GM12878 (cell line): ENCODE measurements at regions not wholly inside any gene's neighbourhood (a gene's known extent, or its start where the extent isn't known, plus 50 kb on each side); places are given as distances from the start of the nearest gene placed in this dataset.

Experiments used
- ATAC-seq: fragments of 200-7000 bp; cut with Tn5 transposase; 3 replicates; pipeline ENCODE4 v1.9.1; 2020; ENCODE audit warnings: mild to moderate bottlenecking, moderate library complexity
- BruUV-seq: library from RNA; stranded (reverse); fragments of 400-500 nt; replicated peaks from 2 replicates; lab custom pipeline; 2021; lab: Mats Ljungman, UMichigan
- CTCF ChIA-PET: fragments of 300-600 bp; sonication (Branson Sonifier 250); formaldehyde crosslinking; extraction: SDS; loops from one replicate; lab custom pipeline; 2021; ENCODE audit warnings: inconsistent platforms; lab: Yijun Ruan, JAX
- POLR2A ChIA-PET: fragments of 350-600 bp; formaldehyde crosslinking; extraction: SDS; loops from one replicate; lab custom pipeline; 2021; ENCODE audit warnings: inconsistent platforms; lab: Charles Lee
- RAD21 ChIA-PET: fragments of 300-600 bp; sonication (Branson Sonifier 250); formaldehyde crosslinking; loops from one replicate; lab custom pipeline; 2023; ENCODE audit warnings: antibody characterized with exemption; ENCODE audit not compliant: unreplicated experiment; lab: Charles Lee
- SMC1A ChIA-PET: fragments of 300-600 bp; sonication (Branson Sonifier 250); formaldehyde crosslinking; loops from one replicate; lab custom pipeline; 2023; ENCODE audit not compliant: unreplicated experiment, uncharacterized antibody; lab: Charles Lee
- DNase-seq: peaks from one replicate; pipeline ENCODE4 v3.0.0-alpha.2; 2011; ENCODE audit warnings: low read depth, low spot score
- FAIRE-seq: peaks from 3 replicates; lab custom pipeline; 2011; peaks lifted over from hg19 to GRCh38; lab: Jason Lieb, UNC
- H2AFZ ChIP-seq: 2 replicates; pipeline ENCODE4 v1.6.0; 2011; ENCODE audit warnings: low read depth, low read length, control low read depth; ENCODE audit not compliant: control insufficient read depth
- H3K27ac ChIP-seq: 2 replicates; pipeline ENCODE4 v1.5.1; 2011; ENCODE audit warnings: control low read depth; ENCODE audit not compliant: control insufficient read depth, insufficient read depth
- H3K27me3 ChIP-seq, 2 experiments: replicated peaks in 1 of 2; 2 replicates each; pipeline versions ENCODE4 v1.6.0 to v1.6.1; 2011; ENCODE audit warnings: low read length in 1 of 2; ENCODE audit not compliant: control insufficient read depth in 2 of 2, insufficient read depth in 2 of 2
- H3K36me3 ChIP-seq, 2 experiments: 2 replicates each; pipeline ENCODE4 v1.5.1; 2011; ENCODE audit warnings: low read length in 1 of 2; ENCODE audit not compliant: control insufficient read depth in 2 of 2, insufficient read depth in 2 of 2
- H3K4me1 ChIP-seq: 2 replicates; pipeline ENCODE4 v1.6.1; 2011; ENCODE audit warnings: mild to moderate bottlenecking, low read length, moderate library complexity, mixed read lengths; ENCODE audit not compliant: control insufficient read depth, insufficient read depth
- H3K4me2 ChIP-seq: 2 replicates; pipeline ENCODE4 v1.6.0; 2011; ENCODE audit warnings: control low read depth; ENCODE audit not compliant: control insufficient read depth, insufficient read depth
- H3K4me3 ChIP-seq: fragments of 200-600 bp; sonication (generic); 2 replicates; pipeline ENCODE4 v1.5.1; 2016
- H3K79me2 ChIP-seq: 2 replicates; pipeline ENCODE4 v1.6.0; 2011; ENCODE audit warnings: low read length; ENCODE audit not compliant: control insufficient read depth, insufficient read depth
- H3K9ac ChIP-seq: 2 replicates; pipeline ENCODE4 v1.8.0; 2011; ENCODE audit warnings: low read length, control low read depth, mixed read lengths; ENCODE audit not compliant: control insufficient read depth, insufficient read depth
- H3K9me3 ChIP-seq: replicated peaks from 3 replicates; pipeline ENCODE4 v1.5.1; 2011; ENCODE audit warnings: mild to moderate bottlenecking, low read length; ENCODE audit not compliant: control insufficient read depth, insufficient read depth
- H4K20me1 ChIP-seq: 2 replicates; pipeline ENCODE4 v1.6.0; 2011; ENCODE audit not compliant: control insufficient read depth, insufficient read depth
- ATF7 ChIP-seq: fragments of 450-650 bp; IDR thresholded peaks from 2 replicates; pipeline ENCODE4 v1.6.1; 2016; ENCODE audit warnings: low read depth, mild to moderate bottlenecking
- BMI1 ChIP-seq: fragments of 450-650 bp; IDR thresholded peaks from 2 replicates; pipeline ENCODE4 v1.6.1; 2016; ENCODE audit warnings: mild to moderate bottlenecking, moderate library complexity, borderline replicate concordance
- ETV6 ChIP-seq, 2 experiments: fragments of 450-650 bp in 1 of 2; IDR thresholded peaks in 1 of 2; conservative IDR thresholded peaks in 1 of 2; 2 replicates each; pipeline ENCODE4 v1.6.1; 2014; ENCODE audit warnings: antibody characterized with exemption in 1 of 2, borderline replicate concordance in 1 of 2, low read depth in 1 of 2, mild to moderate bottlenecking in 1 of 2, moderate library complexity in 1 of 2
- JUND ChIP-seq: IDR thresholded peaks from 2 replicates; pipeline ENCODE4 v1.6.1; 2012; ENCODE audit warnings: low read depth, mild to moderate bottlenecking, low read length, improper control_type of control experiment, moderate library complexity
- PAX8 ChIP-seq: fragments of 450-650 bp; IDR thresholded peaks from 2 replicates; pipeline ENCODE4 v1.6.1; 2017; ENCODE audit warnings: mild to moderate bottlenecking, moderate library complexity
- POLR2A ChIP-seq: IDR thresholded peaks from 2 replicates; pipeline ENCODE4 v1.6.1; 2011; ENCODE audit warnings: low read depth, mild to moderate bottlenecking, low read length
- RB1 ChIP-seq: fragments of 450-650 bp; formaldehyde crosslinking; IDR thresholded peaks from 2 replicates; pipeline ENCODE4 v1.6.1; 2017; ENCODE audit warnings: mild to moderate bottlenecking, borderline replicate concordance
- RUNX3 ChIP-seq: IDR thresholded peaks from 2 replicates; pipeline ENCODE4 v1.6.1; 2012; ENCODE audit warnings: low read length, inconsistent platforms
- SMAD5 ChIP-seq: IDR thresholded peaks from 2 replicates; pipeline ENCODE4 v1.6.1; 2016; ENCODE audit warnings: antibody characterized with exemption, low read depth
- WGBS: methylation state at CpG from one replicate; pipeline ENCODE4 v1.1.6; 2016; ENCODE audit warnings: low lambda C conversion rate; ENCODE audit not compliant: insufficient replicate concordance, insufficient coverage; ENCODE audit errors: missing lambda C conversion rate; 5-methylcytosine and 5-hydroxymethylcytosine counted together
- in situ Hi-C: fragments of 300-500 bp; cut with MboI; formaldehyde crosslinking; loops from 9 replicates; pipeline ENCODE4 v1.14.3; 2018; ENCODE audit warnings: mixed read lengths
- intact Hi-C: fragments of 100-400 bp; cut with micrococcal nuclease; formaldehyde crosslinking; loops from one replicate; pipeline ENCODE4 v1.14.2; 2022; ENCODE audit not compliant: unreplicated experiment
- TF ChIP-seq, protein P1 (sequence below): fragments of 450-650 bp; IDR thresholded peaks from 2 replicates; pipeline ENCODE4 v1.6.1; 2017; ENCODE audit warnings: mild to moderate bottlenecking, low read depth, inconsistent platforms; ENCODE audit not compliant: poor library complexity, severe bottlenecking
- TF ChIP-seq, protein P2 (sequence below): fragments of 450-650 bp; formaldehyde crosslinking; IDR thresholded peaks from 2 replicates; pipeline ENCODE4 v1.4.0; 2022; ENCODE audit warnings: mild to moderate bottlenecking, moderate library complexity

DNA sequence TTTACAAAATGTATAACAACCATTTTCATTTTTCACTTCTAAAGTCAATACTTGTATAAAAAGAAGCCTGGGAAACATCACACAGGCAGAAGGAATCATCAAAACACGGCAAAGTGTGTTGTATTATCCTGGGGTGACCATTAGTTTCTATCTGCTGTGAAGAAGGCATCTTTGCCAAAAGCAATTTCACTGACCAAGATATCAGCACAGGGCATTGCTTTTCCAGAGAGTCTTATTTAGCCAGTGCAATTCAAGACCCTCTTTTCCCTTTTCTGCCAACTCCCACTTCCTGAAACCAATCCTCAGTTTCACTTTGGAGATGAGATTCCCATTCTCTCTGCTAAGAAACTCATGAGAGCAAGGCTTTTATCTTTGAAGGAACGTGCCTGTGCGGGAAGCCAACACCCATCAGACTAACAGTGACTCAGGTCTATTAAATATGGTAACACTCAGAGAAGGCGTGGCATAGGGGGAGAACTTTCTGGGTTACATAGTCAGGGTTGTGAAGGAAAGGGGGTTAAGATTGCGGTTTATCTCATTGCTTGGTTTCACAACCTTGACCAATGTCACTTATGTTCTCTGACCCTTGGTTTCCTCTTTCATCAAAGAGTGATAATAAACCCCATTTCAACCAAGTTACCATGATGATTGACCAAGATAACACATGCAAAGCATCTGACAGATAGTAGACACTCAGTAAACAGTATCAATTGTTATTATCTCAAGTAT, 666.9 kb upstream of the KLF4 start:
- FAIRE-seq (no peak), DNase-seq (no peak), ATAC-seq (no peak)
- intact Hi-C loops, result no loop called here
- Histone ChIP-seq H3K36me3 (no peaks in the 10 kb centered on the region), H3K9me3 (no peaks in the 10 kb centered on the region), H3K4me2 (no peak overlapping the region), H2AFZ (no peak overlapping the region), H4K20me1 (no peaks in the 10 kb centered on the region), H3K27me3 (no peaks in the 10 kb centered on the region), H3K79me2 (no peaks in the 10 kb centered on the region), H3K4me3 (no peak overlapping the region), H3K9ac (no peak overlapping the region), H3K27ac (no peak overlapping the region), H3K4me1 (no peaks in the 10 kb centered on the region)
- POLR2A ChIA-PET, result no interaction called here
- in situ Hi-C loops, result no loop called here
- SMC1A ChIA-PET, result no interaction called here
- TF ChIP-seq RUNX3, result 0 out of 2 replicates have a peak, but pooled peaks have one; percentile 10
- TF ChIP-seq ETV6 (conservative IDR thresholded peaks at IDR 0.05 in 1 of 2, IDR thresholded peaks at IDR 0.05 in 1 of 2; ENCODE audit: borderline replicate concordance in 1 of 2, low read depth in 1 of 2), result no peak
- TF ChIP-seq SMAD5, result no peak
- WGBS, result 23% methylated on average over 5 of the region's 5 CpGs
- RAD21 ChIA-PET, result no interaction called here
- no TSS peak for BruUV-seq
- CTCF ChIA-PET, result no interaction called here

DNA sequence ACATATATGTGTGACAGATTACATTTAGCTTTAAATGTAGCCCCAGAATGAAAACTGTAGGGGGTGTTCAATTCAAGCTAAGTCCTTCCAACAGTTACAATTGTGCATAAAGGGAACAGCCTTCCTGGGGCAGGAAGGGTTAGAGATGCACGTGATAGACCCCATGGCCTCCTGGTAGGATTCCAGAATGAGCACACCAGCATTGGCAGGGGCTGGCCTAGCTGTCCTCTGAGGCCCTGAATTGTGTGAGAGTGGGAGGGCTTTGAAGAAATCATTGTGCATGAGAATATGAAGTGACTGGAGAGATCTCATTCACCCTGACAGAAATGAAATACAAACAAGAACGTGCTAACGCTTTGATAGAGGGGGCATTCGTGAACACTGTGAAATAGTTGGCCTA, 663.8 kb upstream of the KLF4 start:
- intact Hi-C loops, result no loop called here
- 40% methylated on average over 4 of the region's 4 CpGs for WGBS
- no peak overlapping the region for H3K4me3 ChIP-seq
- ChIA-PET POLR2A (no interaction called here), SMC1A (no interaction called here), CTCF (no interaction called here), RAD21 (no interaction called here)
- in situ Hi-C loops, result no loop called here
- no peaks in the 10 kb centered on the region for H3K36me3 ChIP-seq
- no TSS peak for BruUV-seq
- H3K9ac ChIP-seq, result no peak overlapping the region
- FAIRE-seq (no peak), DNase-seq (no peak), ATAC-seq (no peak)
- H3K79me2 ChIP-seq, result no peaks in the 10 kb centered on the region
- H3K4me2 ChIP-seq, result no peak overlapping the region
- no peaks in the 10 kb centered on the region for H3K9me3 ChIP-seq
- no peak overlapping the region for H2AFZ ChIP-seq
- no peak for TF ChIP-seq BMI1
- no peak for TF ChIP-seq PAX8
- TF ChIP-seq, protein P1, sequence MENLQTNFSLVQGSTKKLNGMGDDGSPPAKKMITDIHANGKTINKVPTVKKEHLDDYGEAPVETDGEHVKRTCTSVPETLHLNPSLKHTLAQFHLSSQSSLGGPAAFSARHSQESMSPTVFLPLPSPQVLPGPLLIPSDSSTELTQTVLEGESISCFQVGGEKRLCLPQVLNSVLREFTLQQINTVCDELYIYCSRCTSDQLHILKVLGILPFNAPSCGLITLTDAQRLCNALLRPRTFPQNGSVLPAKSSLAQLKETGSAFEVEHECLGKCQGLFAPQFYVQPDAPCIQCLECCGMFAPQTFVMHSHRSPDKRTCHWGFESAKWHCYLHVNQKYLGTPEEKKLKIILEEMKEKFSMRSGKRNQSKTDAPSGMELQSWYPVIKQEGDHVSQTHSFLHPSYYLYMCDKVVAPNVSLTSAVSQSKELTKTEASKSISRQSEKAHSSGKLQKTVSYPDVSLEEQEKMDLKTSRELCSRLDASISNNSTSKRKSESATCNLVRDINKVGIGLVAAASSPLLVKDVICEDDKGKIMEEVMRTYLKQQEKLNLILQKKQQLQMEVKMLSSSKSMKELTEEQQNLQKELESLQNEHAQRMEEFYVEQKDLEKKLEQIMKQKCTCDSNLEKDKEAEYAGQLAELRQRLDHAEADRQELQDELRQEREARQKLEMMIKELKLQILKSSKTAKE, result no peak
- TF ChIP-seq RB1, result no peak
- TF ChIP-seq, protein P2, sequence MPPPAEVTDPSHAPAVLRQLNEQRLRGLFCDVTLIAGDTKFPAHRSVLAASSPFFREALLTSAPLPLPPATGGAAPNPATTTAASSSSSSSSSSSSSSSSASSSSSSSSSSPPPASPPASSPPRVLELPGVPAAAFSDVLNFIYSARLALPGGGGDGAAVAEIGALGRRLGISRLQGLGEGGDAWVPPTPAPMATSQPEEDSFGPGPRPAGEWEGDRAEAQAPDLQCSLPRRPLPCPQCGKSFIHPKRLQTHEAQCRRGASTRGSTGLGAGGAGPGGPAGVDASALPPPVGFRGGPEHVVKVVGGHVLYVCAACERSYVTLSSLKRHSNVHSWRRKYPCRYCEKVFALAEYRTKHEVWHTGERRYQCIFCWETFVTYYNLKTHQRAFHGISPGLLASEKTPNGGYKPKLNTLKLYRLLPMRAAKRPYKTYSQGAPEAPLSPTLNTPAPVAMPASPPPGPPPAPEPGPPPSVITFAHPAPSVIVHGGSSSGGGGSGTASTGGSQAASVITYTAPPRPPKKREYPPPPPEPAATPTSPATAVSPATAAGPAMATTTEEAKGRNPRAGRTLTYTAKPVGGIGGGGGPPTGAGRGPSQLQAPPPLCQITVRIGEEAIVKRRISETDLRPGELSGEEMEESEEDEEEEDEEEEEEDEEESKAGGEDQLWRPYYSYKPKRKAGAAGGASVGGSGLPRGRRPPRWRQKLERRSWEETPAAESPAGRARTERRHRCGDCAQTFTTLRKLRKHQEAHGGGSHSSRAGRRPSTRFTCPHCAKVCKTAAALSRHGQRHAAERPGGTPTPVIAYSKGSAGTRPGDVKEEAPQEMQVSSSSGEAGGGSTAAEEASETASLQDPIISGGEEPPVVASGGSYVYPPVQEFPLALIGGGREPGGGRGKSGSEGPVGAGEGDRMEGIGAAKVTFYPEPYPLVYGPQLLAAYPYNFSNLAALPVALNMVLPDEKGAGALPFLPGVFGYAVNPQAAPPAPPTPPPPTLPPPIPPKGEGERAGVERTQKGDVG (CRISPR knock-in tag), result no peak
- no peak for TF ChIP-seq ATF7
- no peak for TF ChIP-seq JUND
- TF ChIP-seq POLR2A, result no peak
- H3K4me1 ChIP-seq, result no peaks in the 10 kb centered on the region
- H3K27ac ChIP-seq, result no peak overlapping the region
- no peaks in the 10 kb centered on the region for H4K20me1 ChIP-seq
- no peaks in the 10 kb centered on the region for H3K27me3 ChIP-seq
